MCF 10A (cell line): ENCODE measurements at regions not wholly inside any gene's neighbourhood (a gene's known extent, or its start where the extent isn't known, plus 50 kb on each side); places are given as distances from the start of the nearest gene placed in this dataset.

Experiments
- BruUV-seq: library from RNA; stranded (reverse); fragments of 400-500 nt; replicated peaks from 2 replicates; lab custom pipeline; 2021; lab: Mats Ljungman, UMichigan
- CTCF ChIA-PET: fragments of 300-600 bp; sonication (Branson Sonifier 250); formaldehyde crosslinking; extraction: SDS; loops from one replicate; lab custom pipeline; 2021; ENCODE audit warnings: antibody characterized with exemption, inconsistent platforms; lab: Yijun Ruan, JAX
- POLR2A ChIA-PET: fragments of 300-600, 350-650 bp; sonication (Branson Sonifier 250); formaldehyde crosslinking; extraction: SDS; loops from one replicate; lab custom pipeline; 2020; ENCODE audit warnings: antibody characterized with exemption, inconsistent platforms; lab: Yijun Ruan, JAX
- DNase-seq: peaks from one replicate; pipeline ENCODE4 v3.0.0-alpha.2; 2018; ENCODE audit not compliant: unreplicated experiment
- H3K27ac Mint-ChIP-seq: one replicate; pipeline ENCODE4 v1.8.0; 2022; ENCODE audit warnings: mild to moderate bottlenecking, low read depth, mixed read lengths; ENCODE audit not compliant: unreplicated experiment
- H3K27me3 Mint-ChIP-seq: one replicate; pipeline ENCODE4 v1.8.0; 2022; ENCODE audit warnings: mixed read lengths; ENCODE audit not compliant: insufficient read depth, unreplicated experiment
- H3K36me3 Mint-ChIP-seq: one replicate; pipeline ENCODE4 v1.8.0; 2022; ENCODE audit warnings: mild to moderate bottlenecking, moderate library complexity, mixed read lengths; ENCODE audit not compliant: insufficient read depth, unreplicated experiment
- H3K4me1 Mint-ChIP-seq: one replicate; pipeline ENCODE4 v1.8.0; 2022; ENCODE audit warnings: mixed read lengths; ENCODE audit not compliant: insufficient read depth, unreplicated experiment
- H3K4me3 Mint-ChIP-seq: one replicate; pipeline ENCODE4 v1.8.0; 2022; ENCODE audit warnings: mild to moderate bottlenecking, moderate library complexity, mixed read lengths; ENCODE audit not compliant: unreplicated experiment
- H3K9me3 Mint-ChIP-seq: one replicate; pipeline ENCODE4 v1.8.0; 2022; ENCODE audit warnings: mixed read lengths; ENCODE audit not compliant: unreplicated experiment
- intact Hi-C: fragments of 100-400 bp; cut with micrococcal nuclease; formaldehyde crosslinking; loops from 2 replicates; pipeline ENCODE4 v1.14.1; 2022
- TF ChIP-seq, protein P1 (sequence below): fragments of 200-600 bp; IDR thresholded peaks from one replicate; pipeline ENCODE4 v1.8.0; 2022; ENCODE audit warnings: antibody characterized with exemption, mild to moderate bottlenecking; ENCODE audit not compliant: unreplicated experiment

GRCh38 chr6:81808851-81809570 lies 56.5 kb upstream of the TENT5A start:
- no peak for DNase-seq
- H3K4me1 Mint-ChIP-seq = no peaks in the 10 kb centered on the region
- BruUV-seq = no TSS peak
- ChIA-PET CTCF (no interaction called here), POLR2A (no interaction called here)
- no peak overlapping the region for H3K27ac Mint-ChIP-seq
- no peaks in the 10 kb centered on the region for H3K36me3 Mint-ChIP-seq
- intact Hi-C loops = no loop called here
- H3K27me3 Mint-ChIP-seq = no peaks in the 10 kb centered on the region
- H3K9me3 Mint-ChIP-seq = no peaks in the 10 kb centered on the region
- TF ChIP-seq, protein P1, sequence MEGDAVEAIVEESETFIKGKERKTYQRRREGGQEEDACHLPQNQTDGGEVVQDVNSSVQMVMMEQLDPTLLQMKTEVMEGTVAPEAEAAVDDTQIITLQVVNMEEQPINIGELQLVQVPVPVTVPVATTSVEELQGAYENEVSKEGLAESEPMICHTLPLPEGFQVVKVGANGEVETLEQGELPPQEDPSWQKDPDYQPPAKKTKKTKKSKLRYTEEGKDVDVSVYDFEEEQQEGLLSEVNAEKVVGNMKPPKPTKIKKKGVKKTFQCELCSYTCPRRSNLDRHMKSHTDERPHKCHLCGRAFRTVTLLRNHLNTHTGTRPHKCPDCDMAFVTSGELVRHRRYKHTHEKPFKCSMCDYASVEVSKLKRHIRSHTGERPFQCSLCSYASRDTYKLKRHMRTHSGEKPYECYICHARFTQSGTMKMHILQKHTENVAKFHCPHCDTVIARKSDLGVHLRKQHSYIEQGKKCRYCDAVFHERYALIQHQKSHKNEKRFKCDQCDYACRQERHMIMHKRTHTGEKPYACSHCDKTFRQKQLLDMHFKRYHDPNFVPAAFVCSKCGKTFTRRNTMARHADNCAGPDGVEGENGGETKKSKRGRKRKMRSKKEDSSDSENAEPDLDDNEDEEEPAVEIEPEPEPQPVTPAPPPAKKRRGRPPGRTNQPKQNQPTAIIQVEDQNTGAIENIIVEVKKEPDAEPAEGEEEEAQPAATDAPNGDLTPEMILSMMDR = no peak
- H3K4me3 Mint-ChIP-seq = no peak overlapping the region

- Mint-ChIP-seq H3K4me3 (no peak overlapping the region), H3K27ac (no peak overlapping the region), H3K36me3 (no peaks in the 10 kb centered on the region), H3K27me3 (no peaks in the 10 kb centered on the region), H3K9me3 (no peaks in the 10 kb centered on the region), H3K4me1 (no peaks in the 10 kb centered on the region)
- no TSS peak for BruUV-seq
- POLR2A ChIA-PET = interaction anchor here (0.7 kb wide), 1 partner anchor 52 kb away, joined by 3 read pairs; no protein-coding TSS in a partner anchor
- CTCF ChIA-PET = no interaction called here
- intact Hi-C loops = no loop called here
- no peak for DNase-seq
- TF ChIP-seq, protein P1 = no peak
Observed at GRCh38 chr6:81806793-81807565, 54.5 kb upstream of the TENT5A start.

DNA sequence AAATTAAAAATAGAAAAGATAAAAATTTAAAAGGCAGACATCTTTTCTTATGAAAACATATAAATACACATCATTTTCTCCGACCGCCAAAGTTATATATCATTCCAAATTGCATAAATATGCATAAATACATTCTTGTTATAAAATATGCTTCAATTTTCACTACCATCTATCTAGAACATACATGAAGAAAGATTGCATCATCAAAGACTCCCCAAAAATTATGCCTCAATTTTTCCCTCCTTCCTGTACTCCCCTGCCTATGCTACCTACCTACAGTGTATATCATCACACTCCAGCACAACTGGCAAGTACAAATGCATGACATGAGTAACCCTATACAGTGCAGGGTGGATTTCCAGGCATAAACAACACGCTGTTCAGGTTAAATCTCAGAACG lies 49.9 kb upstream of the TENT5A start:
- no peaks in the 10 kb centered on the region for H3K4me1 Mint-ChIP-seq
- intact Hi-C loops = no loop called here
- no peak overlapping the region for H3K27ac Mint-ChIP-seq
- H3K27me3 Mint-ChIP-seq = no peaks in the 10 kb centered on the region
- ChIA-PET CTCF (no interaction called here), POLR2A (interaction anchor here (1.7 kb wide), 1 partner anchor 16 kb away, joined by 4 read pairs; no protein-coding TSS in a partner anchor)
- no peaks in the 10 kb centered on the region for H3K36me3 Mint-ChIP-seq
- TF ChIP-seq, protein P1 = no peak
- no peaks in the 10 kb centered on the region for H3K9me3 Mint-ChIP-seq
- no peak overlapping the region for H3K4me3 Mint-ChIP-seq
- DNase-seq = no peak
- no TSS peak for BruUV-seq
